PC-3 (cell line): ENCODE measurements at regions not wholly inside any gene's neighbourhood (a gene's known extent, or its start where the extent isn't known, plus 50 kb on each side); places are given as distances from the start of the nearest gene placed in this dataset.

Experiments used
- CTCF ChIP-seq: fragments of 300-600 bp; sonication (generic); conservative IDR thresholded peaks from 2 replicates; pipeline ENCODE4 v1.5.1; 2017; ENCODE audit warnings: antibody characterized with exemption, low read depth, mild to moderate bottlenecking, low read length
- EZH2 ChIP-seq: fragments of 300-600 bp; sonication (generic); IDR thresholded peaks from one replicate; pipeline ENCODE4 v1.6.1; 2017; ENCODE audit warnings: antibody characterized with exemption, mild to moderate bottlenecking, low read length; ENCODE audit not compliant: unreplicated experiment

DNA sequence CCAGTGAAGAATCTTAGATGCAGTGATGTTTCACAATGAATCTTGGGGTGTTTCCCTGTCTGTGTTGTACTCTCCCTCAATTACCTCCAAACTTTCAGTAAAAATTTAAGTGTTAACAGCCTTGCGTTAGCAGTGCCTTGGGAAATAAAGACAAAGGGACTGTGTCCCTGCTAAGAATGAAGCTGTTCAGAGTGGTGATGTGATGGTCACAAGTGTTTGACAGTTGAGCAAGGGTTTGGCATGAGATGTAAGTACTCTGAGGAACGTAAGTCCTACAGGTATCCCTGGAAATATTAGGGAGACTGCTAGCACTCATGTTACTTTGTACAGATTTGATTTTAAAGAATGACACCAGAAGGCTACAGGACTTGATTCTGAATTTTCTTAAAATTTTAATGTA, 304.3 kb upstream of the DPH6 start:
- TF ChIP-seq CTCF = no peak
- no peak for TF ChIP-seq EZH2
